ENCODE measurements at regions not wholly inside any gene's neighbourhood (a gene's known extent, or its start where the extent isn't known, plus 50 kb on each side); places are given as distances from the start of the nearest gene placed in this dataset.

GRCh38 chr16:86244936-86245335, 265.4 kb upstream of the FOXF1 start:
- Histone ChIP-seq H3K4me3 (no peak overlapping the region), H3K27ac (no peak overlapping the region), H3K4me1 (no peaks in the 10 kb centered on the region), H3K4me2 (no peak overlapping the region), H3K9me3 (0 out of 3 replicates have a peak, but pooled peaks cover 3% of the 10 kb centered on the region)
- ATAC-seq (no peak), FAIRE-seq (no peak), DNase-seq (ENCODE audit: low read depth in 1 of 2, low spot score in 1 of 2) (no peak)
- CTCF ChIA-PET = interaction anchor here (1.0 kb wide), 1 partner anchor 258 kb away, joined by 3 read pairs; no protein-coding TSS in a partner anchor
- POLR2A ChIA-PET = no interaction called here
- WGBS (ENCODE audit: missing lambda C conversion rate) = 44% methylated on average over 3 of the region's 3 CpGs
- no peak for TF ChIP-seq GATA3 (IDR thresholded peaks at IDR 0.05; ENCODE audit: borderline replicate concordance)

GRCh38 chr16:86245351-86245750, 265.0 kb upstream of the FOXF1 start:
- Histone ChIP-seq H3K9me3 (0 out of 3 replicates have a peak, but pooled peaks cover 3% of the 10 kb centered on the region), H3K27ac (no peak overlapping the region), H3K4me3 (no peak overlapping the region), H3K4me2 (no peak overlapping the region), H3K4me1 (no peaks in the 10 kb centered on the region)
- DNase-seq (ENCODE audit: low read depth in 1 of 2, low spot score in 1 of 2) (no peak), FAIRE-seq (no peak), ATAC-seq (no peak)
- POLR2A ChIA-PET = no interaction called here
- CTCF ChIA-PET = interaction anchor here (1.0 kb wide), 1 partner anchor 258 kb away, joined by 3 read pairs; no protein-coding TSS in a partner anchor
- TF ChIP-seq CEBPB (IDR thresholded peaks at IDR 0.05) (no peak), CHD2 (IDR thresholded peaks at IDR 0.05; ENCODE audit: low read length, partially characterized antibody) (no peak), FOXS1 (CRISPR knock-in tag; IDR thresholded peaks at IDR 0.05) (no peak), JUN (IDR thresholded peaks at IDR 0.05) (no peak), SMC3 (IDR thresholded peaks at IDR 0.05) (no peak), USF2 (IDR thresholded peaks at IDR 0.05) (no peak), RARB (CRISPR knock-in tag; IDR thresholded peaks at IDR 0.05) (no peak), E2F6 (IDR thresholded peaks at IDR 0.05; ENCODE audit: borderline replicate concordance, low read depth) (no peak), ZNF302 (CRISPR knock-in tag; IDR thresholded peaks at IDR 0.05) (no peak), ATOH8 (CRISPR knock-in tag; IDR thresholded peaks at IDR 0.05; ENCODE audit: low read depth) (no peak)
- 0% methylated on average over 4 of the region's 7 CpGs for WGBS (ENCODE audit: missing lambda C conversion rate)

GRCh38 chr16:86245895-86246294, 264.4 kb upstream of the FOXF1 start:
- no peak for FAIRE-seq
- Histone ChIP-seq H3K27ac (no peak overlapping the region), H3K4me3 (no peak overlapping the region), H3K4me2 (no peak overlapping the region), H3K9me3 (0 out of 3 replicates have a peak, but pooled peaks cover 3% of the 10 kb centered on the region), H3K4me1 (no peaks in the 10 kb centered on the region)
- no peak for DNase-seq (ENCODE audit: low read depth in 1 of 2, low spot score in 1 of 2)
- WGBS (ENCODE audit: missing lambda C conversion rate) = 18% methylated on average over 3 of the region's 6 CpGs
- ChIA-PET CTCF (no interaction called here), POLR2A (no interaction called here)
- ATAC-seq = no peak
- TF ChIP-seq HOXA7 (CRISPR knock-in tag; IDR thresholded peaks at IDR 0.05) (no peak), CBX8 (IDR thresholded peaks at IDR 0.05) (no peak), TFCP2L1 (CRISPR knock-in tag; IDR thresholded peaks at IDR 0.05) (no peak), JUNB (IDR thresholded peaks at IDR 0.05) (no peak), BHLHE40 (IDR thresholded peaks at IDR 0.05; ENCODE audit: low read depth, low read length) (no peak), NFE2L2 (conservative IDR thresholded peaks at IDR 0.05; ENCODE audit: low read length) (no peak), HOXB13 (CRISPR knock-in tag; IDR thresholded peaks at IDR 0.05; ENCODE audit: low read depth) (no peak)

GRCh38 chr16:86248310-86248905, 261.9 kb upstream of the FOXF1 start:
- FAIRE-seq (no peak), ATAC-seq (no peak), DNase-seq (ENCODE audit: low read depth in 1 of 2, low spot score in 1 of 2) (no peak)
- Histone ChIP-seq H3K4me2 (no peak overlapping the region), H3K4me3 (no peak overlapping the region), H3K27ac (no peak overlapping the region), H3K4me1 (no peaks in the 10 kb centered on the region), H3K9me3 (0 out of 3 replicates have a peak, but pooled peaks cover 3% of the 10 kb centered on the region)
- TF ChIP-seq ESRRA (IDR thresholded peaks at IDR 0.05; ENCODE audit: borderline replicate concordance, low read length) (no peak), ZFP36 (IDR thresholded peaks at IDR 0.05; ENCODE audit: borderline replicate concordance, partially characterized antibody) (no peak)
- POLR2A ChIA-PET = no interaction called here
- WGBS (ENCODE audit: missing lambda C conversion rate) = 11% methylated on average over 8 of the region's 9 CpGs
- CTCF ChIA-PET = interaction anchor here (1.6 kb wide), 1 partner anchor 269 kb away, joined by 6 read pairs; no protein-coding TSS in a partner anchor

All from A549 (cell line).